ENCODE measurements at regions not wholly inside any gene's neighbourhood (a gene's known extent, or its start where the extent isn't known, plus 50 kb on each side); places are given as distances from the start of the nearest gene placed in this dataset.

GRCh38 chr1:73637264-73637663 lies 560.7 kb downstream of the LRRIQ3 start:
- peaks cover 0 to 3% (median 2%) of the 10 kb centered on the region in 7 donors for H3K9me3 Mint-ChIP-seq
- peak overlapping the region; percentile 22 to 99 (median 74) for H3K27ac Mint-ChIP-seq
- H3K27me3 Mint-ChIP-seq = no peaks in the 10 kb centered on the region
- H3K4me3 Mint-ChIP-seq = peak overlapping the region in 5 of 8 donors; percentile 16 to 87 (median 51)
- peaks cover 9 to 18% (median 10%) of the 10 kb centered on the region in 3 donors for H3K4me1 Mint-ChIP-seq
- no peak for DNase-seq
- ATAC-seq (ENCODE audit: low read depth in 2 of 2) = peak; percentile 55 to 90
- peaks cover 0 to 5% of the 10 kb centered on the region in 2 donors for H3K36me3 Mint-ChIP-seq

- peaks cover 9 to 18% (median 10%) of the 10 kb centered on the region in 3 donors for H3K4me1 Mint-ChIP-seq
- no peak for ATAC-seq (ENCODE audit: low read depth in 2 of 2)
- H3K27me3 Mint-ChIP-seq = no peaks in the 10 kb centered on the region
- peaks cover 0 to 3% (median 2%) of the 10 kb centered on the region in 7 donors for H3K9me3 Mint-ChIP-seq
- H3K36me3 Mint-ChIP-seq = peaks cover 0 to 5% of the 10 kb centered on the region in 2 donors
- H3K4me3 Mint-ChIP-seq = no peak overlapping the region
- H3K27ac Mint-ChIP-seq = no peak overlapping the region
- DNase-seq = no peak
Measured at GRCh38 chr1:73635021-73635420, 563.0 kb downstream of the LRRIQ3 start.

DNA sequence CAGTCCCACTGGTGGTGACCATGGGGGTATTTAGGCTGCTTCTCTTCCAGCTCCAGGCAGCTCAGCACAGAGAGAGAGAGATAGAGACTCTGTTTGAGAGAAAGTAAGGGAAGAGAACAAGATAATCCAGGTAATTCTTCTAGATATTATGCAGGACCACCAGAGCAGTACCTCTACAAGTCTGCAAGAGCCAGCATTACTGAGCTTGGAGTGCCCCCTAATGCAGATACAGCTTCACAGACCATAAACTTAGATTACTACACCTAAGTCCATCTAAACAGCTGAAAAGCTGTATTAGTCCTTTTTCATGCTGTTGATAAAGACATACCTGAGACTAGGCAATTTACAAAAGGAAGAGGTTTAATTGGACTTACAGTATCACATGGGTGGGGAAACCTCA lies 570.3 kb downstream of the LRRIQ3 start:
- H3K4me3 Mint-ChIP-seq = no peak overlapping the region
- no peaks in the 10 kb centered on the region for H3K36me3 Mint-ChIP-seq
- no peak for DNase-seq
- peak overlapping the region in 1 of 6 donors; percentile 34 for H3K27ac Mint-ChIP-seq
- no peak for ATAC-seq (ENCODE audit: low read depth in 2 of 2)
- no peaks in the 10 kb centered on the region for H3K27me3 Mint-ChIP-seq
- peaks cover 0 to 13% (median 0%) of the 10 kb centered on the region in 7 donors for H3K9me3 Mint-ChIP-seq
- H3K4me1 Mint-ChIP-seq = peaks cover 0 to 12% (median 0%) of the 10 kb centered on the region in 3 donors

DNA sequence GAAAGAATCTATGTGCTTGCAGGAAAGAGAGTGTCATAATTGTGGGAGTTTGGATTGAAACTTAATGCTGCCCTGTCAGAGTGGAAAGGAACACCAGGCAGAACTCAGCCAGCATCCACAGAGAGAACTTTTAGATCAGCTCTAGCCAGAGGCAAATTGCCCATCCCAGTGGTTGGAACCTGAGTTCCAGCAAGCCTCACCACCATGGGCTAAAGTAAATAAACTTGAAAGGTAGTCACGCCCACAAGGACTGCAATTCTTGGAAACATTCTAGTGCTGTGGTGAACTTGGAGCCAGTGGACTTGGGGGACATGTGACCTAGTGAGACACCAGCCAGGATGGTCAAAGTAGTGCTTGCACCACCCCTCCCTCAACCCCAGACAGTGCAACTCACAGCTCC lies 571.6 kb downstream of the LRRIQ3 start:
- DNase-seq (no peak), ATAC-seq (ENCODE audit: low read depth in 2 of 2) (no peak)
- peaks cover 0 to 13% (median 0%) of the 10 kb centered on the region in 7 donors for H3K9me3 Mint-ChIP-seq
- no peak overlapping the region for H3K4me3 Mint-ChIP-seq
- no peaks in the 10 kb centered on the region for H3K36me3 Mint-ChIP-seq
- no peaks in the 10 kb centered on the region for H3K27me3 Mint-ChIP-seq
- H3K4me1 Mint-ChIP-seq = peaks cover 0 to 12% (median 0%) of the 10 kb centered on the region in 3 donors
- no peak overlapping the region for H3K27ac Mint-ChIP-seq

- no peak overlapping the region for H3K27ac Mint-ChIP-seq
- DNase-seq = no peak
- peaks cover 0 to 12% (median 0%) of the 10 kb centered on the region in 3 donors for H3K4me1 Mint-ChIP-seq
- H3K4me3 Mint-ChIP-seq = no peak overlapping the region
- H3K27me3 Mint-ChIP-seq = no peaks in the 10 kb centered on the region
- H3K9me3 Mint-ChIP-seq = peaks cover 0 to 4% (median 0%) of the 10 kb centered on the region in 7 donors
- no peaks in the 10 kb centered on the region for H3K36me3 Mint-ChIP-seq
- ATAC-seq (ENCODE audit: low read depth in 2 of 2) = no peak
Measured at GRCh38 chr1:73623946-73624345, 574.0 kb downstream of the LRRIQ3 start.

GRCh38 chr1:73617145-73617544 lies 580.8 kb downstream of the LRRIQ3 start:
- Mint-ChIP-seq H3K27me3 (no peaks in the 10 kb centered on the region), H3K9me3 (no peaks in the 10 kb centered on the region), H3K4me1 (no peaks in the 10 kb centered on the region), H3K36me3 (no peaks in the 10 kb centered on the region), H3K4me3 (no peak overlapping the region), H3K27ac (peak overlapping the region in 1 of 6 donors; percentile 36)
- no peak for DNase-seq
- no peak for ATAC-seq (ENCODE audit: low read depth in 2 of 2)

- DNase-seq = no peak
- Mint-ChIP-seq H3K4me3 (no peak overlapping the region), H3K27me3 (no peaks in the 10 kb centered on the region), H3K9me3 (no peaks in the 10 kb centered on the region), H3K27ac (no peak overlapping the region), H3K4me1 (no peaks in the 10 kb centered on the region), H3K36me3 (no peaks in the 10 kb centered on the region)
- no peak for ATAC-seq (ENCODE audit: low read depth in 2 of 2)
Measured at GRCh38 chr1:73611681-73612080, 586.3 kb downstream of the LRRIQ3 start.

DNA sequence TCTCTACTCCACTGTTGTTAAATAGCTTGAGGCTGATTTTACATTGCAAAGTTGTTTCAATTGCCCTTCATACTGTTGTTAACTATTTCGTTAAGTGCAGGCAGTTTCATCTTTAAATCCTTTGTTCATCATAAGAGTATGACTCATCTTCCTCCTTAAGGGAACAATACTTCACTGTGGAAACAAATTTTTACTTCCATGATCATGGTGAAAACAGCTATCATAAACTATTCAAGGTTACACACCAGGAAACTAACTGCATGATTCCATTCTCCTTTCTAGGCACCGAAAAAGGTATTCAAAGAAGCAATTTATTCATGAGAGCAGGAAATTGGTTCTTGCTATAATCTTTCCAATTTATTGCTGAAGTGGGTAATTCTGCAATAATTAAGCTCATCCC lies 593.2 kb downstream of the LRRIQ3 start:
- H3K36me3 Mint-ChIP-seq = peaks cover 0 to 13% of the 10 kb centered on the region in 2 donors
- DNase-seq (no peak), ATAC-seq (ENCODE audit: low read depth in 2 of 2) (no peak)
- H3K9me3 Mint-ChIP-seq = peaks cover 0 to 14% (median 5%) of the 10 kb centered on the region in 7 donors
- no peaks in the 10 kb centered on the region for H3K27me3 Mint-ChIP-seq
- peaks cover 0 to 2% (median 0%) of the 10 kb centered on the region in 3 donors for H3K4me1 Mint-ChIP-seq
- no peak overlapping the region for H3K27ac Mint-ChIP-seq
- no peak overlapping the region for H3K4me3 Mint-ChIP-seq

- H3K4me3 Mint-ChIP-seq = no peak overlapping the region
- peaks cover 0 to 15% (median 6%) of the 10 kb centered on the region in 7 donors for H3K9me3 Mint-ChIP-seq
- H3K4me1 Mint-ChIP-seq = peaks cover 0 to 2% (median 0%) of the 10 kb centered on the region in 3 donors
- H3K27me3 Mint-ChIP-seq = no peaks in the 10 kb centered on the region
- H3K27ac Mint-ChIP-seq = no peak overlapping the region
- DNase-seq (no peak), ATAC-seq (ENCODE audit: low read depth in 2 of 2) (no peak)
- H3K36me3 Mint-ChIP-seq = peaks cover 0 to 14% of the 10 kb centered on the region in 2 donors
Measured at GRCh38 chr1:73604211-73604610, 593.8 kb downstream of the LRRIQ3 start.

GRCh38 chr1:73593804-73594203 lies 604.2 kb downstream of the LRRIQ3 start:
- Mint-ChIP-seq H3K36me3 (no peaks in the 10 kb centered on the region), H3K27me3 (no peaks in the 10 kb centered on the region), H3K4me3 (peak overlapping the region in 7 of 8 donors; percentile 13 to 88 (median 54)), H3K9me3 (peaks cover 0 to 2% (median 0%) of the 10 kb centered on the region in 7 donors), H3K27ac (peak overlapping the region in 5 of 6 donors; percentile 3 to 95 (median 71)), H3K4me1 (peaks cover 16 to 40% (median 25%) of the 10 kb centered on the region in 3 donors)
- DNase-seq (no peak), ATAC-seq (ENCODE audit: low read depth in 2 of 2) (peak; percentile 32 to 62)

DNA sequence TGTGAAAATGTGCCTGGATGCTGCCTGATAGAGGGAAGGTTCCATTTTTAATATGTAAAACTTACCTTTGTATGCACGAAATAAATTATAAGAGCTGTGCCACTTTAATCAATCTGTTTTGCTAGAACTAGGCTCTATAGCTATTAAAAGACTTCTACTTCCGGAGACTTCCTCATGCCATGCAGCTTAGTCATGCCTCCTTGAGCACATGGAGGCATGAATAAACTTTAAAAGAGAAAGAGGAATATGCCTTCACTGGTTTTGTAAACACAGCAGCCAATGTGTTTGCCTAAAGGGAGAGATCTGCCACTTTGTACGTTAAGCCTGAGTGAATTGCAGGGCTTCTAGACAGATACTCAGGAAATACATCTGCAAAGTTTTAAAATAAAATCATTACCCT lies 604.6 kb downstream of the LRRIQ3 start:
- Mint-ChIP-seq H3K4me1 (peaks cover 16 to 40% (median 25%) of the 10 kb centered on the region in 3 donors), H3K4me3 (peak overlapping the region; percentile 7 to 88 (median 58)), H3K27ac (peak overlapping the region in 5 of 6 donors; percentile 3 to 95 (median 71)), H3K27me3 (no peaks in the 10 kb centered on the region), H3K36me3 (no peaks in the 10 kb centered on the region), H3K9me3 (peaks cover 0 to 2% (median 0%) of the 10 kb centered on the region in 7 donors)
- ATAC-seq (ENCODE audit: low read depth in 2 of 2) (peak; percentile 73 to 82), DNase-seq (no peak)

DNA sequence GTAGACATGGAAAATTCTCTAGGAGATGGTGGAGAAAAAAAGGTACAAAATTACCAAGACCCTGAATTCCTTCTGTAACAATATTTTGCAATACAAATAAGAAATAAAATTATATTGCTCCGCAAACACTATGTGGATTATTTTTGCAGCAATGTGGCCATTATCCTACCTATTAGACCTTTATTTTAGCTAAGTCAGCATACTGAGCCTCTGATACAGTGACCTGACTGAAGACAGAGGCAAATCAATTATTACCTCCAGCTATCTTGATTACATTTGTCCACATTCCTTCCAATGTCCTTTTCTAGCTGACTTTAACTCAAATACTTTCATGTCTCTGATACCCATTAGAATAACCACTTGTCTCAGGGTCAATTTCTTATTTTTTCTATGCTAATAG lies 610.9 kb downstream of the LRRIQ3 start:
- DNase-seq = no peak
- Mint-ChIP-seq H3K4me3 (no peak overlapping the region), H3K27me3 (no peaks in the 10 kb centered on the region), H3K4me1 (peaks cover 0 to 10% (median 0%) of the 10 kb centered on the region in 3 donors), H3K27ac (no peak overlapping the region), H3K36me3 (no peaks in the 10 kb centered on the region), H3K9me3 (peaks cover 0 to 3% (median 0%) of the 10 kb centered on the region in 7 donors)
- ATAC-seq (ENCODE audit: low read depth in 2 of 2) = no peak

DNA sequence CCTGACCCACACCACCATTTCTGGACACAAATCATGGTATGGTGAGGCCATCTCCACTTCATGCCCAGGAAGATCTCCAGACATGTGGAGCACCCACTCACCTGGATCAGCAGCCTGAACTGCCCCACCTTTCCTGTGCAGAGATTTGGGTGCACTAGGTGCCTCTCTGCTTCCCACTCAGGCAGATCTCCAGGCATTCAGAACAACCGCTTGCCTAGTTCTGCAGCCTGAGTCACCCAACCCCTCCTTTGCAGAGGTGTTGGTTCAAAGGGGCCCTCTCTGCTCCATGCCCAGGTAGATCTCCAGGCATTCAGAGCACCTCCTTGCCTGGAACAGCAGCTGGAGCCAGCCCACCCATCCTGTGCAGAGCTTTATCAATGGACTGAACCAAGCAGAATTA lies 620.8 kb downstream of the LRRIQ3 start:
- DNase-seq (no peak), ATAC-seq (ENCODE audit: low read depth in 2 of 2) (no peak)
- Mint-ChIP-seq H3K27me3 (no peaks in the 10 kb centered on the region), H3K36me3 (peaks cover 0 to 7% of the 10 kb centered on the region in 2 donors), H3K4me1 (peaks cover 0 to 12% (median 8%) of the 10 kb centered on the region in 3 donors), H3K27ac (no peak overlapping the region), H3K4me3 (peak overlapping the region in 1 of 8 donors; percentile 11), H3K9me3 (peaks cover 0 to 25% (median 4%) of the 10 kb centered on the region in 7 donors)

DNA sequence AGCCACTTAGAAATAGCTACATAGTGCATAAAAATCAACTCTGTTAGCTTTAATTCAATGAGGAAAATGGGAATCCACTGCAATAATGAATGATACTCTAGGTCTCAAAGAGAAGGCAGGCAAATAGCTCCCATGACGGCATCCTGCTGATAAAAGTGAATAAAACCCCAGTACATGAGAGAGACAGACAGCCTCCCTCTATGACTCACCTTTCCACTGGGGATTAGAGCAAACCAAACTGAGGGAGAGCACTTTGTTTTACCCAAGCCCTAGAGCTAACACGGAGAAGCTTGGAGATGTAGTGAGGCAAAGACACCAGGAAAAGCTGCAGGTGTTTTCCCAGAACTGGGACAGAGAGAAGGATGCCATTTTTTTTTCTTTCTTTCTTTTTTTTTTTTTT lies 621.9 kb downstream of the LRRIQ3 start:
- ATAC-seq (ENCODE audit: low read depth in 2 of 2) = no peak
- DNase-seq = no peak
- Mint-ChIP-seq H3K9me3 (peaks cover 0 to 25% (median 4%) of the 10 kb centered on the region in 7 donors), H3K27ac (no peak overlapping the region), H3K4me3 (no peak overlapping the region), H3K36me3 (peaks cover 0 to 7% of the 10 kb centered on the region in 2 donors), H3K4me1 (peaks cover 0 to 12% (median 8%) of the 10 kb centered on the region in 3 donors), H3K27me3 (no peaks in the 10 kb centered on the region)

Data from naive B cell (primary cell).